T-helper 1 cell (primary cell): ENCODE measurements at regions not wholly inside any gene's neighbourhood (a gene's known extent, or its start where the extent isn't known, plus 50 kb on each side); places are given as distances from the start of the nearest gene placed in this dataset.

Experiments
- DNase-seq, 5 donors: peaks; one replicate each; pipeline ENCODE4 v3.0.0-alpha.2; 2012 to 2020

DNA sequence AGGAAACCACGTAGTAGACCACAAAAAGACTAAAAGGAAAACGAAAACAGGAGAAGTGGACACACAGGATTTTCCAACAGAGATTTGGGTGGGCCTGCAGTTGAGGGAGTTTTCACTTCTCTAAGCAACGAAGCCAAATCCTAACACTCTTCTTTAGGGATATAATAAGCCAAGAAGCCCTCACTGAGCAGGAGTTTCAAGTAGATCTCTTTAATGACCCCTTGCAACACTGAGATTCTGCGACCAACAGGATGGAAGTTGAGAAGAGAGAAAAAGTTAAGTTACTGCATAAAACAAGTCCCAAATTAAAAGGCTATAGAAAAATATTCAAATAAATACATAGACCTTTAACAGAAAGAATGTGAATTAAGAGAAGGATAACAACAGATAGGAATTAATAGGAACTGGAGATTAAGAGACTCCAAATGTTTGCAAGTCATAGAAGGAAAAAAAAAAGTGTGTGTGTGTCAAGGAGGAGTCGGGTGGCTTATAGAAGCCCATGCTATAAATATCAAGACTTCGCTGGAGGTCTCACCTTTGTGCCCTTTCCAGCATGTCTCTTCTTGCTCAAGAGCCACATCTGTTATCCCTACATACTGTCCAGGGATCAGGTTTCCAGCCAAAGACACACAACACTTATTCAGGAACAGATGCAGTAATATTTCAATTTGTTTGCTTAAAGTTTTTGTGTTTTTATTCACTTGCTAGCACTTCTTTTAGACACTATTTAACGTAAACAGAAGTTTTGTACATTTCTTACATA, 69.4 kb upstream of the ARHGAP28 start:
- no peak for DNase-seq

DNA sequence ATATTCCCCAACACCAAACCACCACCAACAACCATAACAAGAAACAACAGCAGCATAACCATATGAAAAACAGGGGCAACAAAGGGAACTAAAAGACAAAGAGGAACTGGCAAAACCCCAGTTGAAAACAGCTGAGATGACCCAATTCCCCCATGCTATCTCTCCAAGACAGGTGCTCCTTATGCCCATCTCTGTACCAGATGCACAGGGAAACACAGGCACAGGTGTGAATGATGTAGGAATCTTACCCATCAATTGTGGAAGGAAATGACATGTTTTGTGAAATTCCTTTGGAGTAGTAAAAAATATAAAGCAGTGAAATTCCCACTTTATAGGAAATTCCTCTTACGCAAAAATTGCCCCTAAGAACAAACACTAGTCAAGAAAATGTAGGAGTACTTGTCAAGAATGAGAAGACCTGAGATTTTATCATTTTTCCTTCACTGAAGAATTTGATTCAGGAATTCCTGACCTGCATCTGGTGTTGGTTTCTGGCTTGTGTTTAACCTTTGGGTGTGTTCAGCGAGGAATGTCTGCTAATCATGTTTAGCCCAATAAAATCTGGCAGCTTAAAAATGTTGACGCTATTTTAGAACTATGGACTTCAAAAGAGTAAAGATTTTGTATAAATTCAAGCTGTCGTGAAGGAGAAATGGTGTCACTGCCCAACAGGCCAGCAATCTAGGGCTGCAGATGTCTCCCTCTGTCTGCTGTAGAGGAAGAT, 67.7 kb upstream of the ARHGAP28 start:
- DNase-seq = no peak

DNA sequence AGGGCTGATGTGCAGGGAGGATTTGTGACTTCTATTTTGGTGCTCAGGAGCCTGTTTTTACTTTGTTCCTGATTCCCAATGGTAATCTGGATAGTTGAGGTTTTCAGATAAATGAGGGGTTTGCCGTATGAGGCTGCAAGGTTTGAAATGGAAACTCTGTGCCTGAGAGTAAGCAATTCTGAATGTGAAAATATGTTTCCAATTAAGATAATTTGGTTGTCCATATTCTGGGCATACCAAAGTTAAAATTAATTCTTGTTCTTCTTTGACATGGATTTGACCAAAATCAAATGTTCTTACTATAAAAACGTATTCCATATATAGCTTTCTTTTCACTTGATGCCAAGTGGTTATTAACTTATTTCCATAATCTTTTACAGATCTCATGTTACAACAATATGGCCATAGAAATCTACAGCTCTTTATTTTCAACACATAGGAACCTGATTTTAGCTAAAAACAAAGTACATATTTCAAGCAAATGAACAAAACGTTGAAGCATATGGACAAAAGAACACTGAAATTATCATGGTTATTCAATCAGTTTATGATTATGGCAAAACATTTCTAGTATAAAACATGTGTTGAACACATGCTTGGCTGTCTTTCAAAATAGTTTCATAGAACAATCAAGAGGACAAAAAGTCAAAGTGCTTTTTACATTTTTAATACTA, 63.4 kb upstream of the ARHGAP28 start:
- DNase-seq = no peak

DNA sequence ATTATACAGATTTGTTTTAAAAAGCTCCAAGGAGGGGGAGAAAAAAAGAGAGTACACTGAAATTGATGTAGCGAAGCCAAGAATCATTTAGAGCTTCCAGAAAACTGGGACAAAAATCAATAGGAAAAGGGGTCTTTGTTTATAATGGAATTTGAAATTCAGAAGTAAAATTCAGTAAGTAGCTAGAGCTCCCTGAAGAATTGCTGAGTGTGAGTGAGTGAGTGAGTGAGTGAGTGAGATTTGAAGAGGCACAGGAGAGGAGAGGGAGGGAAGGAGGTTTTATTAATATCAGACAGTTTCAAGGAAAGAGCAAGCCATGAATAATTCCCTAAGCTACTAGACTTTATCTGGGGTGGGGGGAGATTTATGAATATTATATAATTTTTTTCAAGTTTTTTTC, 60.7 kb upstream of the ARHGAP28 start:
- no peak for DNase-seq

DNA sequence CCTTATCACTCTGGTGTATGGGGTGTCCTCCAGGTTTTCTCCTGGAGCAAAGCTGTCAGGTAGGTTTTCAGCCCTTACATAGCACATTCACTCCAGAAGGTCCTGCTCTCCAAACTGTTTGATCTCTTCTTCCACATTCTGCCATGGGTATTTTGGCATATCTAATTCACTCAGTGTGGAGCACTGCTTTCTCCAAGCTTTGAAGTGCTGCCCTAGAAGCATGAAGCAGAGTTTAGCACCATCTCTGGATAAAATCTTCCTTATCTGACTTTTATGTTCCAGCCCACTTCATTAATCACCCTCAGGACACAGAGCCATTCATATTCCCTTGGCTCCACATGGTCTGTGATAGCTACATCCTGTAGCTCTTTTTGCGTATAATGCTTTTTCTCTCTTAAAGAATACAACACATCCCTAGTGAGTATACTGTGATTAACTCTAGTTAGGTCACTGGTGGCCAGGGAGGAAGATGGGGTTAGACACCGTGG, 56.7 kb upstream of the ARHGAP28 start:
- no peak for DNase-seq

DNA sequence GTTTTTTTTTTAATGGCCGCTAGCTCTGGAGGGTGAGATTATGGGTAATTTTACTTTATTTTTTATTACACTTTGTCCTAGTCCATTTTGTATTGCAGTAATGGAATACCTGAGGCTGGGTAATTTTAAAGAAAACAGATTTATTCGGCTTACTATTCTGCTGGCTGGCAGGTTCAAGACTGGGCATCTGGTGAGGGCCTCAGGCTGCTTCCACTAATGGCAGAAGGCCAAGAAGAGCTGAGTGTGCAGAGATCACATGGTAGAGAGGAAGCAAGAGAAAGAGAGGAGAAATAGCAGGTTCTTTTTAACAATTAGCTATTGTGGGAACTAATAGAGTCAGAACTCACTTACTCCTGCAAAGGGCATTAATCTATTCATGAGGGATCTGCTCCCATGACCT, 52.4 kb upstream of the ARHGAP28 start:
- DNase-seq = no peak

DNA sequence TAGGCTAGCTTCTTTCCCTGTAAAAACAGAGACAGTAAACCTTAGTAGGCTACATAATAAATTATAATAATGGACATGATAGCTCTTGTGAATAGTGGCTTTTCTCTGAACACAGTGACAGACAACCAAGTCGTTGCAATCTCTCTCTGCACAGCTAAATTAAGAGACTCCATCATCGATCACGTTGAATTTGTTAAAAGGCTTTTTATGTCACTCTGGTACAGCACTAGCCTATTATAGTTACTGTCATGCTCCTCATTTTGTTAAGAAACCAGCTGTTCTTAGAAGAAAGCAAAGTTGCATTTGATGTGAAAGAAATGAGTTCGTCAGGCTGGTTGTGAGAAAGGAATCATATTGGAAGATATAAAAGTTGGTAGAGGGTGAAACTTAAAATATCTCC, 50.3 kb upstream of the ARHGAP28 start:
- no peak for DNase-seq
